IMR-90 (cell line): ENCODE measurements at regions not wholly inside any gene's neighbourhood (a gene's known extent, or its start where the extent isn't known, plus 50 kb on each side); places are given as distances from the start of the nearest gene placed in this dataset.

Experiments used
- ATAC-seq: fragments of 200-7000 bp; cut with Tn5 transposase; 2 replicates; pipeline ENCODE4 v1.9.1; 2020; ENCODE audit warnings: low read depth, mild to moderate bottlenecking, moderate library complexity
- BruUV-seq: library from RNA; stranded (reverse); fragments of 400-500 nt; replicated peaks from 2 replicates; lab custom pipeline; 2021; lab: Mats Ljungman, UMichigan
- CTCF ChIA-PET: fragments of 300-600 bp; formaldehyde crosslinking; extraction: SDS; loops from one replicate; lab custom pipeline; 2021; ENCODE audit warnings: antibody characterized with exemption; lab: Yijun Ruan, JAX
- POLR2A ChIA-PET: fragments of 300-600 bp; sonication (Branson Sonifier 250); formaldehyde crosslinking; loops from one replicate; lab custom pipeline; 2022; ENCODE audit warnings: antibody characterized with exemption; ENCODE audit not compliant: unreplicated experiment; lab: Charles Lee
- DNase-seq: peaks from one replicate; pipeline ENCODE4 v3.0.0; 2013
- H2AFZ ChIP-seq: replicated peaks from 2 replicates; pipeline ENCODE3; 2013; ENCODE audit warnings: low read length, mild to moderate bottlenecking; ENCODE audit not compliant: poor library complexity
- H2AK5ac ChIP-seq: 2 replicates; pipeline ENCODE4 v1.6.1; 2013; ENCODE audit warnings: low read depth, low read length, inconsistent platforms
- H2AK9ac ChIP-seq: replicated peaks from 2 replicates; pipeline ENCODE3; 2013; ENCODE audit warnings: mild to moderate bottlenecking, low read depth, low read length, moderate library complexity; ENCODE audit not compliant: poor library complexity
- H2BK120ac ChIP-seq: 2 replicates; pipeline ENCODE4 v1.6.1; 2013; ENCODE audit warnings: low read depth, low read length, inconsistent platforms
- H2BK15ac ChIP-seq: 3 replicates; pipeline ENCODE4 v1.6.1; 2013; ENCODE audit warnings: low read depth, low read length, inconsistent platforms
- H2BK20ac ChIP-seq: 2 replicates; pipeline ENCODE4 v1.6.1; 2013; ENCODE audit warnings: low read depth, mild to moderate bottlenecking, inconsistent platforms, low read length, moderate library complexity
- H2BK5ac ChIP-seq: 2 replicates; pipeline ENCODE4 v1.6.1; 2013; ENCODE audit warnings: mild to moderate bottlenecking, low read depth, low read length, inconsistent platforms; ENCODE audit not compliant: poor library complexity, severe bottlenecking
- H3K14ac ChIP-seq: replicated peaks from 2 replicates; pipeline ENCODE4 v1.6.1; 2013; ENCODE audit warnings: low read depth, low read length, inconsistent platforms
- H3K18ac ChIP-seq: 2 replicates; pipeline ENCODE4 v1.6.1; 2013; ENCODE audit warnings: low read depth, low read length, control low read depth
- H3K23ac ChIP-seq: 2 replicates; pipeline ENCODE4 v1.6.1; 2013; ENCODE audit warnings: low read depth, low read length, inconsistent platforms
- H3K27ac ChIP-seq: 2 replicates; pipeline ENCODE4 v1.5.1; 2013; ENCODE audit warnings: mild to moderate bottlenecking, control low read depth, low read length; ENCODE audit not compliant: insufficient read depth
- H3K27me3 ChIP-seq: 2 replicates; pipeline ENCODE4 v1.6.1; 2013; ENCODE audit warnings: low read length; ENCODE audit not compliant: control insufficient read depth, insufficient read depth
- H3K36me3 ChIP-seq: 2 replicates; pipeline ENCODE4 v1.6.1; 2013; ENCODE audit warnings: low read length, mixed read lengths; ENCODE audit not compliant: control insufficient read depth, insufficient read depth
- H3K4ac ChIP-seq: 2 replicates; pipeline ENCODE4 v1.6.1; 2013; ENCODE audit warnings: low read depth, low read length, inconsistent platforms
- H3K4me1 ChIP-seq: 2 replicates; pipeline ENCODE4 v1.6.1; 2013; ENCODE audit warnings: low read length, mixed read lengths; ENCODE audit not compliant: control insufficient read depth, insufficient read depth
- H3K4me2 ChIP-seq: 2 replicates; pipeline ENCODE4 v1.6.1; 2013; ENCODE audit warnings: low read depth, mild to moderate bottlenecking, control low read depth, low read length, moderate library complexity
- H3K4me3 ChIP-seq: 2 replicates; pipeline ENCODE4 v1.5.1; 2013; ENCODE audit warnings: low read depth, mild to moderate bottlenecking, control low read depth, low read length, moderate library complexity; ENCODE audit not compliant: insufficient read depth
- H3K56ac ChIP-seq: 2 replicates; pipeline ENCODE4 v1.6.1; 2013; ENCODE audit warnings: low read length, inconsistent platforms; ENCODE audit not compliant: insufficient read depth; ENCODE audit errors: extremely low read depth
- H3K79me1 ChIP-seq, 2 experiments: 2 replicates each; pipeline ENCODE4 v1.6.1; 2013; ENCODE audit warnings: low read length in 2 of 2, inconsistent platforms in 1 of 2, low read depth in 1 of 2
- H3K9ac ChIP-seq: 2 replicates; pipeline ENCODE4 v1.6.1; 2013; ENCODE audit warnings: low read depth, low read length, control low read depth
- H3K9me1 ChIP-seq: 2 replicates; pipeline ENCODE4 v1.6.1; 2013; ENCODE audit warnings: low read length, inconsistent platforms; ENCODE audit not compliant: insufficient read depth
- H3K9me3 ChIP-seq: 2 replicates; pipeline ENCODE4 v1.6.1; 2013; ENCODE audit warnings: low read length; ENCODE audit not compliant: control insufficient read depth, insufficient read depth
- H4K20me1 ChIP-seq: 2 replicates; pipeline ENCODE4 v1.6.1; 2013; ENCODE audit warnings: low read length, inconsistent platforms; ENCODE audit not compliant: insufficient read depth
- H4K5ac ChIP-seq: 2 replicates; pipeline ENCODE4 v1.6.1; 2013; ENCODE audit warnings: mild to moderate bottlenecking, low read depth, low read length, control low read depth
- H4K8ac ChIP-seq, 2 experiments: 2 replicates each; pipeline ENCODE4 v1.6.1; 2013; ENCODE audit warnings: low read depth in 2 of 2, low read length in 2 of 2, control low read depth in 1 of 2, inconsistent platforms in 1 of 2
- H4K91ac ChIP-seq: 2 replicates; pipeline ENCODE4 v1.6.1; 2013; ENCODE audit warnings: low read depth, low read length, inconsistent platforms; ENCODE audit not compliant: insufficient read depth
- BHLHE40 ChIP-seq: fragments of 150-350 bp; IDR thresholded peaks from 2 replicates; pipeline ENCODE4 v1.6.1; 2016; ENCODE audit warnings: mild to moderate bottlenecking, low read depth, low read length
- CEBPB ChIP-seq: IDR thresholded peaks from 2 replicates; pipeline ENCODE4 v1.6.1; 2012; ENCODE audit warnings: low read depth, low read length, improper control_type of control experiment
- CHD1 ChIP-seq: IDR thresholded peaks from 2 replicates; pipeline ENCODE4 v1.6.1; 2012; ENCODE audit warnings: low read depth, low read length, improper control_type of control experiment
- FOS ChIP-seq: fragments of 150-350 bp; IDR thresholded peaks from 2 replicates; pipeline ENCODE4 v1.6.1; 2016; ENCODE audit warnings: low read depth, low read length
- MAFK ChIP-seq: IDR thresholded peaks from 2 replicates; pipeline ENCODE4 v1.6.1; 2012; ENCODE audit warnings: low read depth, low read length, improper control_type of control experiment
- MAZ ChIP-seq: IDR thresholded peaks from 2 replicates; pipeline ENCODE4 v1.6.1; 2012; ENCODE audit warnings: low read depth, mild to moderate bottlenecking, low read length, improper control_type of control experiment, moderate library complexity, borderline replicate concordance
- MXI1 ChIP-seq: IDR thresholded peaks from 2 replicates; pipeline ENCODE4 v1.6.1; 2012; ENCODE audit warnings: low read depth, mild to moderate bottlenecking, low read length, moderate library complexity, borderline replicate concordance
- NFE2L2 ChIP-seq: fragments of 150-350 bp; IDR thresholded peaks from 2 replicates; pipeline ENCODE4 v1.6.1; 2016; ENCODE audit warnings: low read depth, mild to moderate bottlenecking, low read length
- RAD21 ChIP-seq: IDR thresholded peaks from 2 replicates; pipeline ENCODE4 v1.6.1; 2012; ENCODE audit warnings: low read length, improper control_type of control experiment
- RCOR1 ChIP-seq: IDR thresholded peaks from 2 replicates; pipeline ENCODE4 v1.6.1; 2012; ENCODE audit warnings: mild to moderate bottlenecking, low read length, improper control_type of control experiment; ENCODE audit not compliant: insufficient replicate concordance
- RFX5 ChIP-seq: IDR thresholded peaks from 2 replicates; pipeline ENCODE4 v1.8.0; 2012; ENCODE audit warnings: low read depth, mild to moderate bottlenecking, low read length, moderate library complexity
- SMC3 ChIP-seq: fragments of 150-350 bp; IDR thresholded peaks from 2 replicates; pipeline ENCODE4 v1.6.1; 2016; ENCODE audit warnings: low read depth, mild to moderate bottlenecking, antibody characterized with exemption, low read length, moderate library complexity
- WGBS, 2 experiments: methylation state at CpG; one replicate each; pipeline versions ENCODE4 v1.1.5 to v1.1.7; 2013; ENCODE audit warnings: missing lambda C conversion rate in 2 of 2; ENCODE audit not compliant: insufficient read length in 1 of 2; ENCODE audit errors: extremely low coverage in 2 of 2; 5-methylcytosine and 5-hydroxymethylcytosine counted together
- dilution Hi-C: fragments of 300-500 bp; cut with HindIII; formaldehyde crosslinking; loops from one replicate; pipeline ENCODE4 v1.14.3; 2018; ENCODE audit warnings: low sequenced_read_pairs; ENCODE audit not compliant: unreplicated experiment
- in situ Hi-C: fragments of 300-500 bp; cut with MboI; formaldehyde crosslinking; loops from 3 replicates; pipeline ENCODE4 v1.14.3; 2019; ENCODE audit warnings: low sequenced_read_pairs, inconsistent platforms, mixed read lengths
- intact Hi-C: fragments of 100-400 bp; cut with micrococcal nuclease; formaldehyde crosslinking; loops from 2 replicates; pipeline ENCODE4 v1.10.0; 2022
- TF ChIP-seq, protein P1 (sequence below): fragments of 150-350 bp; IDR thresholded peaks from 2 replicates; pipeline ENCODE4 v1.6.1; 2016; ENCODE audit warnings: low read depth, mild to moderate bottlenecking, low read length, moderate library complexity, borderline replicate concordance
- TF ChIP-seq, protein P2 (sequence below): conservative IDR thresholded peaks from 2 replicates; pipeline ENCODE4 v1.5.1; 2012; ENCODE audit warnings: mild to moderate bottlenecking, low read depth, low read length, improper control_type of control experiment
- TF ChIP-seq, protein P3 (sequence below): fragments of 150-350 bp; IDR thresholded peaks from 2 replicates; pipeline ENCODE4 v1.6.1; 2017; ENCODE audit warnings: mild to moderate bottlenecking, antibody characterized with exemption, low read length, low read depth

DNA sequence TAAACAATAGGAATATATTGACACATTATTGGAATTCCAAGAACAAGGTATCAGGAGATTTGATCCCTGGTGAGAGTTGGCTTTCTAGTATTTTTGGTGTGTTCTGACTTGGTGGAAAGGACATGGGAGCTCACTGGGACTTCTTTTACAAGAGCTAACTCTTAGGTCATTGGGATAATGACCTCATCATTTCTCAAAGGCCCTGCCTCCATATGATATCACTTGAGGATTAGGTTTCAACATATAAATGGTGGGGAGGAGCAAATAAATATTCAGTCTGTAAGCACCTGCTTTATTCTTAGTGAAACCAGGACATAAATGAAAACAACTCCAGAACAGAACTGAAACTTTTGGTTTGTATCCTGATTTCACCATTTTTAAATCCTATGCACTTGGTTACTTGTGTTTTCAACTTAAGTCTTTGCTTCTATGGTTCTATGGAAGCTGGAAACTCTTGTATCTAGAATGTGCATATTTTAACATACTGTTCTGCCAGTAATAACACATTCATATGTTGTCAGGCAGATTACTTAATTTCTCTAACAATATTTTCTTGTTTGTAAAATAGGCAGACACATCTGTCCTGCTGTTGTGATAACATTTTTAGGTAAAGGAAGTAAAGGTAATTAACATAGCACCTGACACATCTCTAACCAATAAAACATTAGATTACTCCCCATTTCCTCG lies 1527.7 kb upstream of the CDH8 start:
- Histone ChIP-seq H2BK15ac (no peak overlapping the region), H2AK5ac (no peak overlapping the region), H3K9me3 (no peaks in the 10 kb centered on the region), H4K5ac (no peak overlapping the region), H3K4ac (no peak overlapping the region), H4K91ac (no peak overlapping the region), H4K8ac (no peak overlapping the region), H2AK9ac (no peak overlapping the region), H3K4me3 (no peak overlapping the region), H3K36me3 (no peaks in the 10 kb centered on the region), H3K18ac (no peak overlapping the region), H2AFZ (no peak overlapping the region), H3K56ac (no peak overlapping the region), H3K23ac (no peak overlapping the region), H3K27me3 (no peaks in the 10 kb centered on the region), H2BK20ac (no peak overlapping the region), H2BK120ac (no peak overlapping the region), H3K14ac (no peak overlapping the region), H3K9ac (no peak overlapping the region), H3K27ac (no peak overlapping the region), H3K9me1 (no peaks in the 10 kb centered on the region), H3K4me2 (no peak overlapping the region), H3K79me1 (no peaks in the 10 kb centered on the region), H4K20me1 (no peaks in the 10 kb centered on the region), H3K4me1 (no peaks in the 10 kb centered on the region), H2BK5ac (no peak overlapping the region)
- CTCF ChIA-PET, result no interaction called here
- no CpG with 5 or more reads among the region's 1 CpG for WGBS, 2 experiments
- no TSS peak for BruUV-seq
- in situ Hi-C loops, result no loop called here
- DNase-seq (no peak), ATAC-seq (no peak)
- TF ChIP-seq MAFK (no peak), RCOR1 (no peak), SMC3 (no peak), RAD21 (no peak), BHLHE40 (no peak), FOS (no peak), CEBPB (no peak), RFX5 (no peak), CHD1 (no peak), MXI1 (no peak), MAZ (no peak), NFE2L2 (no peak)
- TF ChIP-seq, protein P1, sequence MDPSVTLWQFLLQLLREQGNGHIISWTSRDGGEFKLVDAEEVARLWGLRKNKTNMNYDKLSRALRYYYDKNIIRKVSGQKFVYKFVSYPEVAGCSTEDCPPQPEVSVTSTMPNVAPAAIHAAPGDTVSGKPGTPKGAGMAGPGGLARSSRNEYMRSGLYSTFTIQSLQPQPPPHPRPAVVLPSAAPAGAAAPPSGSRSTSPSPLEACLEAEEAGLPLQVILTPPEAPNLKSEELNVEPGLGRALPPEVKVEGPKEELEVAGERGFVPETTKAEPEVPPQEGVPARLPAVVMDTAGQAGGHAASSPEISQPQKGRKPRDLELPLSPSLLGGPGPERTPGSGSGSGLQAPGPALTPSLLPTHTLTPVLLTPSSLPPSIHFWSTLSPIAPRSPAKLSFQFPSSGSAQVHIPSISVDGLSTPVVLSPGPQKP, result no peak
- TF ChIP-seq, protein P2, sequence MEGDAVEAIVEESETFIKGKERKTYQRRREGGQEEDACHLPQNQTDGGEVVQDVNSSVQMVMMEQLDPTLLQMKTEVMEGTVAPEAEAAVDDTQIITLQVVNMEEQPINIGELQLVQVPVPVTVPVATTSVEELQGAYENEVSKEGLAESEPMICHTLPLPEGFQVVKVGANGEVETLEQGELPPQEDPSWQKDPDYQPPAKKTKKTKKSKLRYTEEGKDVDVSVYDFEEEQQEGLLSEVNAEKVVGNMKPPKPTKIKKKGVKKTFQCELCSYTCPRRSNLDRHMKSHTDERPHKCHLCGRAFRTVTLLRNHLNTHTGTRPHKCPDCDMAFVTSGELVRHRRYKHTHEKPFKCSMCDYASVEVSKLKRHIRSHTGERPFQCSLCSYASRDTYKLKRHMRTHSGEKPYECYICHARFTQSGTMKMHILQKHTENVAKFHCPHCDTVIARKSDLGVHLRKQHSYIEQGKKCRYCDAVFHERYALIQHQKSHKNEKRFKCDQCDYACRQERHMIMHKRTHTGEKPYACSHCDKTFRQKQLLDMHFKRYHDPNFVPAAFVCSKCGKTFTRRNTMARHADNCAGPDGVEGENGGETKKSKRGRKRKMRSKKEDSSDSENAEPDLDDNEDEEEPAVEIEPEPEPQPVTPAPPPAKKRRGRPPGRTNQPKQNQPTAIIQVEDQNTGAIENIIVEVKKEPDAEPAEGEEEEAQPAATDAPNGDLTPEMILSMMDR, result no peak
- TF ChIP-seq, protein P3, sequence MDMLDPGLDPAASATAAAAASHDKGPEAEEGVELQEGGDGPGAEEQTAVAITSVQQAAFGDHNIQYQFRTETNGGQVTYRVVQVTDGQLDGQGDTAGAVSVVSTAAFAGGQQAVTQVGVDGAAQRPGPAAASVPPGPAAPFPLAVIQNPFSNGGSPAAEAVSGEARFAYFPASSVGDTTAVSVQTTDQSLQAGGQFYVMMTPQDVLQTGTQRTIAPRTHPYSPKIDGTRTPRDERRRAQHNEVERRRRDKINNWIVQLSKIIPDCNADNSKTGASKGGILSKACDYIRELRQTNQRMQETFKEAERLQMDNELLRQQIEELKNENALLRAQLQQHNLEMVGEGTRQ, result no peak
- intact Hi-C loops, result no loop called here
- POLR2A ChIA-PET, result no interaction called here
- dilution Hi-C loops, result no loop called here
